ENCODE measurements at regions not wholly inside any gene's neighbourhood (a gene's known extent, or its start where the extent isn't known, plus 50 kb on each side); places are given as distances from the start of the nearest gene placed in this dataset.

DNA sequence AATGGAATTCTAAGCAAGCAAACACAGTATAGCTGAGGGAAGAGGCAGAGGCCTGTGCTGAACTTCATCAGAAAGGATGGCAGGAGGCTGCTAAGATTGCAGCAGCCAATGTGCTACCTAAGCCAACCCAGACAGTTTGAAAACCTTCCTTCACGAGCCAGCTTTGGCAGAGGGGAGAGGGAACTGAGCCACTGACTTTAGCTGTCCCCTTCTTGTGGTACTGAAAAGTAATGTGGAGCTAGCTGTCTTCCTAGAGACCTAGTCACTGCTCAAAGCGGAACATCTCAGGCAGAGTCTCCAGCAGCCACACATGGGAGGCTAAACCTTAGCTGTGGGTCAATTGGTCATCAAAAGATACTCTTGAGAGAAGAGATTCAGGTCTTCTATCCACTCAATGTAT, 419.0 kb downstream of the FBXO15 start:
- Mint-ChIP-seq H3K27me3 (peaks cover 17% of the 10 kb centered on the region), H3K9me3 (peaks cover 5% of the 10 kb centered on the region), H3K4me1 (ENCODE audit: unreplicated experiment) (no peaks in the 10 kb centered on the region), H3K27ac (no peak overlapping the region), H3K4me3 (no peak overlapping the region), H3K36me3 (no peaks in the 10 kb centered on the region)
- no peak for DNase-seq (ENCODE audit: extremely low spot score, unreplicated experiment)
- TF ChIP-seq, protein P1, sequence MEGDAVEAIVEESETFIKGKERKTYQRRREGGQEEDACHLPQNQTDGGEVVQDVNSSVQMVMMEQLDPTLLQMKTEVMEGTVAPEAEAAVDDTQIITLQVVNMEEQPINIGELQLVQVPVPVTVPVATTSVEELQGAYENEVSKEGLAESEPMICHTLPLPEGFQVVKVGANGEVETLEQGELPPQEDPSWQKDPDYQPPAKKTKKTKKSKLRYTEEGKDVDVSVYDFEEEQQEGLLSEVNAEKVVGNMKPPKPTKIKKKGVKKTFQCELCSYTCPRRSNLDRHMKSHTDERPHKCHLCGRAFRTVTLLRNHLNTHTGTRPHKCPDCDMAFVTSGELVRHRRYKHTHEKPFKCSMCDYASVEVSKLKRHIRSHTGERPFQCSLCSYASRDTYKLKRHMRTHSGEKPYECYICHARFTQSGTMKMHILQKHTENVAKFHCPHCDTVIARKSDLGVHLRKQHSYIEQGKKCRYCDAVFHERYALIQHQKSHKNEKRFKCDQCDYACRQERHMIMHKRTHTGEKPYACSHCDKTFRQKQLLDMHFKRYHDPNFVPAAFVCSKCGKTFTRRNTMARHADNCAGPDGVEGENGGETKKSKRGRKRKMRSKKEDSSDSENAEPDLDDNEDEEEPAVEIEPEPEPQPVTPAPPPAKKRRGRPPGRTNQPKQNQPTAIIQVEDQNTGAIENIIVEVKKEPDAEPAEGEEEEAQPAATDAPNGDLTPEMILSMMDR (conservative IDR thresholded peaks at IDR 0.05) = no peak

DNA sequence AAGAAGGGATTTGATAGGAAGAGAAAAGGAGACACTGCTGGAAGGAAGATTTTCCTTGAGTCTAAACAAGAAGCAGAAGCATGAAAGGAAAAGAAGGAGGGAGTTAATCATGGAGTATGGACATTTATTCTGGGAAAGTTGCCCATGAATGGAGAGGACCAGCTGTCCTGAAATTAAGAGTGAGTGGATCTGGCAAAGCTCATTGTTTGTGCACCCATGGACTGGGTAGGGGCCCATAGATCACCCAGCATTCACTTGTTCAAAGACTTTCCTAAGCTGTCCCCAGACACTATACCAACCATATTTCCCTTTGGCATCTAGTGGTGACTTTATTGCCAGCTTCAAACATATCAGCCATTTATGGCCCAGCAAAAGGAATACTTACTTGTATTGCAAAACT, 422.7 kb downstream of the FBXO15 start:
- H3K27me3 Mint-ChIP-seq = peaks cover 9% of the 10 kb centered on the region
- H3K27ac Mint-ChIP-seq = no peak overlapping the region
- H3K4me1 Mint-ChIP-seq (ENCODE audit: unreplicated experiment) = no peaks in the 10 kb centered on the region
- TF ChIP-seq, protein P1 (conservative IDR thresholded peaks at IDR 0.05) = no peak
- no peak overlapping the region for H3K4me3 Mint-ChIP-seq
- no peaks in the 10 kb centered on the region for H3K9me3 Mint-ChIP-seq
- no peak for DNase-seq (ENCODE audit: extremely low spot score, unreplicated experiment)
- H3K36me3 Mint-ChIP-seq = no peaks in the 10 kb centered on the region

DNA sequence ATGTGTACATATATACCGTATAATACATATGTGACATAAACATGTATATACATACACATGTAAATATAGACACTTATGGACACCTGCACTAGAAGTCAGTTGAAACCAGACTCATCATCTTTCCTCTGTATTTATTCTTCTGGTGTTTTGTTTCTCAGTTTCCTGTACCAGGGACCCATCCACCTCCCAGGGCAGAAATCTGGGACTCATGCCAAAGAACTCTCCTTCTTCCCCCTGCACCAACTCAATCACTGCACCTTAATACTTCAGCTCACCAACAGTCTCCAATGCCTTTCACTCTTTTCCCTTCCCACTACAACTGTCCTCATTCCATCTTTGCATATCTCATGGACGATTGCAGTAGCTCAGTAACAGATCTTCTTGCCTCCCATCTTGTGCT, 428.0 kb downstream of the FBXO15 start:
- no peaks in the 10 kb centered on the region for H3K4me1 Mint-ChIP-seq (ENCODE audit: unreplicated experiment)
- TF ChIP-seq, protein P1 (conservative IDR thresholded peaks at IDR 0.05) = no peak
- no peak for DNase-seq (ENCODE audit: extremely low spot score, unreplicated experiment)
- peaks cover under 1% of the 10 kb centered on the region for H3K27me3 Mint-ChIP-seq
- H3K9me3 Mint-ChIP-seq = no peaks in the 10 kb centered on the region
- no peak overlapping the region for H3K27ac Mint-ChIP-seq
- H3K36me3 Mint-ChIP-seq = no peaks in the 10 kb centered on the region
- H3K4me3 Mint-ChIP-seq = no peak overlapping the region

DNA sequence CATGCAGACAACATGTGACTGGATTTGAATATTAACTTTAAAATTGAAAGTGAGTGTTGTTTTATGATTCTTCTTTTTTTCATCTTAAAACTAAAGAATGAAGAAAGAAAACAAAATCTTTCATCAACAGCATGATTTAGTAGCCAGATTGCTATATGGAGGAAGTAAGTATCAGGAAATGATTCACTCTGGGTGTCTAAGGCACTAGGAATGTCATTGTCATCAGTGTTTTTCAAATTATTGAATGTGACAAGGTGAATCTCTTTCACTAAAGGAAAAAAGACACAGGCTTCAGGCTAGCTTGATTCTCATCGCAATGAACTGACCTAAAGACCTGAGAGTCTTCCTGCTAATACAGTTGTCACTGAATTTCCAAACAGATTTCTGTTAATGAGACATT, 430.1 kb downstream of the FBXO15 start:
- Mint-ChIP-seq H3K27ac (peak overlapping the region; percentile 65), H3K9me3 (no peaks in the 10 kb centered on the region), H3K27me3 (peaks cover 2% of the 10 kb centered on the region), H3K4me1 (ENCODE audit: unreplicated experiment) (no peaks in the 10 kb centered on the region), H3K4me3 (no peak overlapping the region), H3K36me3 (no peaks in the 10 kb centered on the region)
- TF ChIP-seq, protein P1 (conservative IDR thresholded peaks at IDR 0.05) = no peak
- DNase-seq (ENCODE audit: extremely low spot score, unreplicated experiment) = no peak

DNA sequence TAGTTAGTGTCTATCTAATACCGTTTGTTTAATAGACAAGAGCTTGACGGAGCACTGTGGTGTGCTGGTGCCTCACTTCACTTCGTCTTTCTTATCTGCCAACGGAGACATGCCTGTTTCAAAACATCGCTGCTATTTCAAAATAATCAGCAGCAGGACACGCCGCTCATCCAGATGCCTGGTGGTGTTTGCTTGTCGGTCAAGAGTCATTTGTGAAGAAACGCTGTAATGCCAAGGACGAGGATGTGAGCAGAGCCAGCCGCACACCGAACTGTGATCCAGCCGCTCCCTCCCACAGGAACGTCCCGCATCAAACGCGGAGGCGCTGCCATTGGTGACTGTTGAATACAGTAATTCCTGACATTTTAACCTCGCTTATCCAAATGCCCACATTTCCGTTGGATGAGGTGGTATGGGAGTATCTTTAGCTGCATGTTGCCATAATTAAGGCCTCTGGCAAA, 432.4 kb downstream of the FBXO15 start:
- TF ChIP-seq, protein P1 (conservative IDR thresholded peaks at IDR 0.05) = no peak
- Mint-ChIP-seq H3K9me3 (no peaks in the 10 kb centered on the region), H3K27me3 (peaks cover 2% of the 10 kb centered on the region), H3K4me1 (ENCODE audit: unreplicated experiment) (no peaks in the 10 kb centered on the region), H3K27ac (no peak overlapping the region), H3K4me3 (no peak overlapping the region), H3K36me3 (no peaks in the 10 kb centered on the region)
- DNase-seq (ENCODE audit: extremely low spot score, unreplicated experiment) = no peak

DNA sequence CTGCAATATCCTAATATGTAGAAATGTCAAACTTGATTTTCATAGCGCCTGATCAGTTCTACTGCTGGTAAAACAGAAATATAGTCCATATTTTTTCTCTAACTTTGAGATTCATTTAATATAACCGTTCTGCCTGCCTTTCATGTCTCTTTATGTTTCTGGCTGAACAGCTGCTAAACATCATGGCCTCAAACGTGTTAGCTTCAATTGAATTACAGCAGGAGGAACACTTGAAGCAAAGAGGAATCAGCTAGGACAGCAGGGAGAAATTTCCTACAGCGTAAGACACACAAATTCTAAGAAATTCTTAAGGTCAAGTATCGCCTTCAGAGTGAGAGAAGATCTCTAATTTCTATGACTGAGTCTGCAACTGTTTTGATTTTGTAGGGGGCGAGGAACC, 433.2 kb downstream of the FBXO15 start:
- Mint-ChIP-seq H3K9me3 (no peaks in the 10 kb centered on the region), H3K36me3 (no peaks in the 10 kb centered on the region), H3K27me3 (peaks cover 2% of the 10 kb centered on the region), H3K27ac (no peak overlapping the region), H3K4me1 (ENCODE audit: unreplicated experiment) (no peaks in the 10 kb centered on the region), H3K4me3 (no peak overlapping the region)
- TF ChIP-seq, protein P1 (conservative IDR thresholded peaks at IDR 0.05) = no peak
- DNase-seq (ENCODE audit: extremely low spot score, unreplicated experiment) = no peak

All from type B pancreatic cell (in vitro differentiated cells).